ENCODE measurements at regions not wholly inside any gene's neighbourhood (a gene's known extent, or its start where the extent isn't known, plus 50 kb on each side); places are given as distances from the start of the nearest gene placed in this dataset.

- no peak for DNase-seq (ENCODE audit: low read depth, low spot score)
- no peak overlapping the region for H3K4me3 ChIP-seq (ENCODE audit: low read depth, low read length)
- in situ Hi-C loops (cut with HindIII; ENCODE audit: low sequenced_read_pairs) = no loop called here
- no peak for TF ChIP-seq CTCF (IDR thresholded peaks at IDR 0.05; ENCODE audit: low read depth, low read length)
Observed at GRCh38 chr11:92657226-92657625, 312.2 kb upstream of the MTNR1B start.

- no peak for TF ChIP-seq CTCF (IDR thresholded peaks at IDR 0.05; ENCODE audit: low read depth, low read length)
- no peak overlapping the region for H3K4me3 ChIP-seq (ENCODE audit: low read depth, low read length)
- DNase-seq (ENCODE audit: low read depth, low spot score) = no peak
- in situ Hi-C loops (cut with HindIII; ENCODE audit: low sequenced_read_pairs) = no loop called here
Observed at GRCh38 chr11:92658733-92659132, 310.7 kb upstream of the MTNR1B start.

- in situ Hi-C loops (cut with HindIII; ENCODE audit: low sequenced_read_pairs) = no loop called here
- DNase-seq (ENCODE audit: low read depth, low spot score) = peak; percentile 19
- H3K4me3 ChIP-seq (ENCODE audit: low read depth, low read length) = no peak overlapping the region
- TF ChIP-seq CTCF (IDR thresholded peaks at IDR 0.05; ENCODE audit: low read depth, low read length) = no peak
Observed at GRCh38 chr11:92659793-92660192, 309.7 kb upstream of the MTNR1B start.

- in situ Hi-C loops (cut with HindIII; ENCODE audit: low sequenced_read_pairs) = no loop called here
- no peak overlapping the region for H3K4me3 ChIP-seq (ENCODE audit: low read depth, low read length)
- no peak for TF ChIP-seq CTCF (IDR thresholded peaks at IDR 0.05; ENCODE audit: low read depth, low read length)
- DNase-seq (ENCODE audit: low read depth, low spot score) = no peak
Observed at GRCh38 chr11:92662601-92663360, 306.7 kb upstream of the MTNR1B start.

- TF ChIP-seq CTCF (IDR thresholded peaks at IDR 0.05; ENCODE audit: low read depth, low read length) = no peak
- in situ Hi-C loops (cut with HindIII; ENCODE audit: low sequenced_read_pairs) = no loop called here
- no peak overlapping the region for H3K4me3 ChIP-seq (ENCODE audit: low read depth, low read length)
- no peak for DNase-seq (ENCODE audit: low read depth, low spot score)
Observed at GRCh38 chr11:92663539-92663938, 305.9 kb upstream of the MTNR1B start.

- in situ Hi-C loops (cut with HindIII; ENCODE audit: low sequenced_read_pairs) = no loop called here
- H3K4me3 ChIP-seq (ENCODE audit: low read depth, low read length) = no peak overlapping the region
- no peak for TF ChIP-seq CTCF (IDR thresholded peaks at IDR 0.05; ENCODE audit: low read depth, low read length)
- DNase-seq (ENCODE audit: low read depth, low spot score) = no peak
Observed at GRCh38 chr11:92667486-92668152, 301.8 kb upstream of the MTNR1B start.

Data from astrocyte of the spinal cord (primary cell).